ENCODE measurements at regions not wholly inside any gene's neighbourhood (a gene's known extent, or its start where the extent isn't known, plus 50 kb on each side); places are given as distances from the start of the nearest gene placed in this dataset.

DNA sequence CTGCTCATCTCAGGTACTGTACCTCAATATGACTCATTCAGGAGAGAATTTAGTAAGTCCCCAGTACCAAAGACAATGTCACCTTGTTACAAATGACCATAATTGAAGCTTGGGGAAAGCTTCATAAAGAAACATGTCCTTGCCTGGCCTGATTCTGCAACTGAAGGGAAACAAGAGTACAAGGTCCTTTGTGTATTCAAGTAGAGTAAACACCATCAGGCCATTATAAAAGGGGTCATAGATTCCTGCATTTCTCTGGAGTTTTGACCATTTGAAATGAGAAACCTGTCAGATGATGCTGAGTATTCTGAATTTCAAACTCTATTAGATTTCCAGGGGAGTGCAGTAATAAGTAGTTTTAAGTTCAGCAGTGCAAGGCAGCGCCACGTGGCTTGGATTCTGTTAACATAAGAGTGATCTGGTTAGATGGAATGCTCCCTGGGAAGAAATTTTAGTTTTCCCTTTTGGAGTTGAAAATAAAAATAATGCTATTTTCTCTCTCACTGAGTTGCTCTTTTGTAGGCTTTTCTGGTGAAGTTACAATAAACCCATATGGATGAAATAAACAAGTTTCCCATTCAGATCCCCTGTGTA is 1054.3 kb downstream of the EPHA7 start:
- no peak for ATAC-seq

DNA sequence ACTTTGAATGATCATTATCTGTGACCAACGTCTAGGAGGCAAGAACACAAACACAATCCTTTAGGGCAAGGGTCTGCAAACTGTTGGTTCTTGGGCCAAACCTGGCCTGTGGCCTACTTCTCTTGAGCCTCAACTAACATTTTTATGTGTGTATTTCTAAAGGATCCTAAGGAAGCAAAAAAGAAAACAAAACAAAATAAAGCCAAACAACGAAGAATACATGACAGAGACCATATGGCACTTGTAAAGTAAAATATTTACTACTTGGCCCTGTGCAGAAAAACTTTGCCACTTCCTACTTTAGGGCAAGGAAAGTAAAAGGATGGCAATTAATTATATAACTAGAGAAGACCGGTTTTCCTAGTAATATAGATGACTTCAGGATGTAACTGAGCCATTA is 1056.2 kb downstream of the EPHA7 start:
- no peak for ATAC-seq

DNA sequence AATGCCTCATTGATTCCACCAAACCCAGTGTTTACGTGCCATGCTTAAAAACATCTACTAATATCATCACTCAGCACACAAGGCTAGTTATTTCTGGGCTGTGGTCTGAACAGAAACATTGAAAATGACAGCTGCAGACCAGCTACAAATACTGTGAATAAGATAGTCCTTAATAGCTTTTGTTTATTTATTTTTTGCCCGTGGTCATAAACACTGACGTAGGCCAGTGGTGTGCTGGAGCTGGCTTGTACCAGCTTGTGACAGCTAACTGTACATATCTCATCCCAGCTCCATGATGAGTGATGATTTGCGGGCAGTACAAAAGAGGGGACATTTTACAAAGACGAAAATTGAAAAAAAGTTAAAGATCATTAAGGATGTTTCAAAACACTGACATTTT is 1057.0 kb downstream of the EPHA7 start:
- ATAC-seq: no peak

DNA sequence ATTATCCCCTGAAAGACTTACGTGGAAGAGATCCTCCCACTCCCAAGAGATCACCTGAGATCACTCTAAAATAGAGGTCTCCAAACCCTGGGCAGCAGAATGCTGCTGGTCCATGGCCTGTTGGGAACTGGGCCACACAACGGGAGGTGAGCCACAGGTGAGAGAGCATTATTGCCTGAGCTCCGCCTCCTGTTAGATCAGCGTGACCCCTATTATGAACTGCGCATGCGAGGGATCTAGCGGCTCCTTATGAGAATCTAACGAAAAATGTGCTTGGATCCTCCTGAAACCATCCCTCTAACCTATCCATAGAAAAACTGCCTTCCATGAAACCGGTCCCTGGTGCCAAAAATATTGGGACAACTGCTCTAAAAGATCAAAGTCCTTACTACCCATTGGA is 1057.4 kb downstream of the EPHA7 start:
- no peak for ATAC-seq

DNA sequence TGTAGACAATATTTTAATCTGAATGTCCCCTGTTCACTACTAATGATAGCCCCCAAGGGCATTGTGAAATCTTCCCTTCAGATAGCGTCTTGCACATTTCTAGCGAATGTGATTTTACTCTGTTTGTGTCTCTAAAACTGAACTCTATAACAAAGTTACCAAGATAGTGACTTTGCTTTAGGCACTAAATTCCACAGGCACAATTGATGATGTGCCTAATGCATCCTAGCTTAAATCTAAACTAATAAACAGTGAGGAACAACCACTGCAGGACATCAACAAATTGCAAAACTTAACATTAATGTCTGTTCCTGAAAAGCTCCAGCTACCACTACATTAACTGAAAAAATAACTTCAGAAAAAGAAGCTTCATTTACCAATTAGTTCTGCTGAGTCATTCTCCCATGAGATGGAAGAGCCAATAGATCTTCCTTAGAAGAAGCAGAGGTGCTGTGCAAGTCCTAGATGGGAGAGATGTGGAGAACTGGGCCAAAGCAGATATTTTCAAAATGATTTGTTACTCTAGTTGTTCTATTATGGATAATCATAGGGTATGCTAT is 1065.0 kb downstream of the EPHA7 start:
- ATAC-seq: no peak

DNA sequence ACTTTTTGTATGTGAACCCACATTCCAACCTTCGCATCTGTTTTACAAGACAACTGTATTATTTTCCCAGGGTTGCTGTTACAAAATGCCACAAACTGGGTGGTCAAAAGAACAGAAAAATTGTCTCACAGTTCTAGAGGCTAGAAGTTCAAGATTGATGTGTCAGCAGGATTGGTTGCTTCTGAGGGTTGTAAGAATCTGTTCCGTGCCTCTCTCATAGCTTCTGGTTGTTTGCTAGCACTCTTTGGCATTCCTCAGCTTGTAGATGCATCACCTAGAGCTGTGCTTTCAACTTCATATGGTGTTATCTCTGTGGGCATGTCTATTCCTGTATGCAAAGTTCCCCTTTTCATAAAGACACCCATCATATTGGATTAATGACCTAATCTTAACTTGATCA is 1067.2 kb downstream of the EPHA7 start:
- ATAC-seq: no peak

DNA sequence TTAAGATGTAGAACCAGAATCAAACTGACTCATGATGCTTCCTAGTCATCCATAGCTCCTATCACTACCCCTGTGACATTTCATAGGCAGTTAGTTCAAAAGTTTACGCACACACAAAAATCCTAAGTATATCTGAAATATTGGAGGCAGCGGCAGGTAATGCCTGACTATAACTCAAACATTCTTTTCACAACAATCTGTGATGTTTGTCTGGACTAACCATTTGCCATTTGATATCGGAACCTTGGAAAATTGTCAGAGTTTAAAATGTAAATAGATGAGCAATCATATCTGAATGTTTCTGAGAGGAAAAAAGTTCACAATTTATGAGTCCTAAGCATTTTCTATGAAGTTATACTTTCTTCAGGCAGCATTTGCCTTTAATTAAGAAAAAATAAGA is 1078.2 kb downstream of the EPHA7 start:
- no peak for ATAC-seq

DNA sequence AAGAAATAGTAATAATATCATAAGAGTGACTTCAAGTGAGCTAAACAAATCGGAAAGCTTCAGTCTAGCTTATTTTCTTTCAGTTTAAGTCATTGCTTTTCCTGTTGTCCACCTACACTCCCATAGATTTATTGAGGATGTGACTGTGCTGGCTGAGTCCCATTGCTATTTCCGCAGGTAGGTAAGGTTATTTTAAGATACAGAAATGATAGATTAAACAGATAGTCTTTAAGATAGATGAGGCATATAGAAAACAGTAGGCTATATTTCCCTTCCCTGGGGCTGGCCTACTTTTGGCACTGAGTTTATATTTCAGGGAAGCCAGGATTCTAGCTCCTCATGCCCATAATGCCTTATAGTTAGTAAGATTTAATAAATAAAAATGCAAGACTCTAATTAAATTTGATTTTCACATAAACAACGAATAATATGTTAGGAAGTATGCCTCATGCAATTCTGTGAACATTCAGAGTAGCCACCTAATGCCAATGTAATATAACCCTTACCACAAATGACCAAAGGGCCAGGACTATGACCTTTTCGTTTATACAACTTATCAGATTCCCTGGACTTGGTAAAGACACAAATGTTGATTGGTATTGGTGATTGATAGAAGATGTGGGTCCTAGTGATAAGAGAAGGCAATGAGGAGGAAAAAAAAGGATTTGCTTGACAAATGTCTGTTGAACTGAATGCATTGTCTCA is 1079.3 kb downstream of the EPHA7 start:
- no peak for ATAC-seq

DNA sequence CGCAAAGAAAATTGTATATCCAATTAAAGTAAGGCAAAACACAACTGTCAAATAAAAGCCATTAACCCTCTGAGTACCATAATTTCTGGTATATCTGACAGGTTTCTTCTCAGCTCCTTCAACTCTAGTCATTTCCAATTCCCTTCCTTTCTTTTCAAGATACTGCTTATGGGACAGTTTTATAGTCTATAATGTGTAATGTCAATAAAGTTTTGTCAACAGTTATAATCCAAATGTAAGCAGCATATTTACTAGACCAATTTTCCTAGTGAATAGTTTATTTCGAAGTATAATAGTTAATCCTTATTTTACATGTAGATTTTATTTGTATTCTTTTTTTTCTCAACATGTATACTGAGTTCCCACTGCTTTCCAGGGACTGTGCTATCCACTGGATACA is 1081.8 kb downstream of the EPHA7 start:
- ATAC-seq: no peak

DNA sequence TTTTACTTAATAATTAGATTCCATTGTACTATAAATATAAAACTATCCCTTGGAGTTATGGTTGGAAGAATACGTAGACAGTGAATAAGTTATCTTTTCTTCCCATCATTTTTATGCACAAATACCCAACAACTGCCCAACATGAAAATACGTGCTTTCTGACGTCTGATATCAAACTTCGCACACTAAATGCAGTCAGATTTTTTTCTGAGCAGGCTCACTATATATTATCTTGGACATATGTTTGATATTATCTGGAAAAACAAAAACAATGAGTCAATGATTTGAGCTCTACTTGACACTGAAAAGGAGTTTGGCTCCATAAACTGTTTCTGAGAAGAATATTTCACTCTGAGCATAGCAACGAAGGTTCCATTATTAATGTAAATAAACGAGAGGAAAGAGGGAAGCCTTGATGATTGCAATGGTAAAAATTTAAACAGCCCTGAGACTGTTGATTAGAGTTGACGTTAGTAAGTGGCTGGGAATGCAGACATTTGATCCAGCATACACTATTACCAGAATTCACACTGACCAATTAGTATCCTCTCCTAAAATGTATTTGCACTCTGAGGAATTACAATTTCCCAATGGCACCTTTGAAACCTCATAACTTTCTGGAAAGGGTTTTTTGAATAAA is 1090.0 kb downstream of the EPHA7 start:
- ATAC-seq: no peak

DNA sequence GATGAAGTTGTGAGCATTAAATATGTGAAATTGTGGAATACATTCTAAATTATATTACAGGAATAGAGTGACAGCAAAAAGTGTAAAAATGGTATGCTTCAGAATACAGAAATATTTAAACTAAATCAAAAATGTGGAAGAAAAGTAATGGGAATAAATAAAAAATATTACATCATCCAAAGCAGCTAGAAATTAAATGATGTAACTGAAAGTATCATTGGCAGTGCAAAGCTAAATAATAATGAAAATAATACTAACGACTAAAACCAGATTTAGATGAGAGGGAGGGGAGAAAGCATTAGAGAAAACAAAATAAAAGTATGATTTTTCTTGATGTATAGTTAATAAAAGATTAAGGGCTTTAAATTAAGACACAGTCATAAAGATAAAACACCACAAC is 1104.0 kb downstream of the EPHA7 start:
- ATAC-seq: no peak

DNA sequence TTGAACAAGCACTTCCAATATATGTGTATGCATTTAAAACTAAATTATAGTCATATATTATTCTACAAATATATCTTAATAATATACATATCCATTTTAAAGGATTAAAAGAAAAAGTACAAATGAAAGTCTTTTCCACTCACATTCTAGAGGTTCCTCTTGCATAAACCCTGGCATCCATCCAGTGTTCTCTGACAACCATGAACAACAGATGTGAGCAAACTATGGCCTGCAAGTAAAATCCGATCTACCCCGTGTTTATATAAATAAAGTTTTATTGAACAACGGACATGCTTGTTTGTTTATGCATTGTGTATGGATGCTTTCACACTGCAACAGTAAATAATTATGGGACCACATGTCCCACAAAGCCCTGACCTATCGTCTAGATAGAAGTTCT is 1122.3 kb downstream of the EPHA7 start:
- no peak for ATAC-seq

DNA sequence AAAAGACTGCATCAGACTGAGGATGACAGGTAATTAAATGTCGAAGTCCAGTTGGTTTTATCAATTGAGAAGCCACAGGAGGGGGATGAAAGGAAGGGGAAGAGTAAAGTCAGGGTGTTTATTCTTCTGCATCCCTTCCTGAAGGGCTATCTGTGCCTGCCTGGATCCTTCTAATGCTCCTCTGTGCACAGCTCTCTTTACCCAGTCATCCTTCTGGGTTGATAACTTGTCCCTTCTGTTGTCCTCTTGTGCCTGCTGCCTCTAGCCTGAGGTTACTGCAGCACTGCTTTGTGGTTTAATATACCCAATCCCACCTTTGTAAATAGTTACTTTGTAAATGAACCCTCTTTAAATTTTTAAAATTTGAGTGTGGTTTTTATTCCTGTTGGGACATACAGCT is 1127.3 kb downstream of the EPHA7 start:
- no peak for ATAC-seq

DNA sequence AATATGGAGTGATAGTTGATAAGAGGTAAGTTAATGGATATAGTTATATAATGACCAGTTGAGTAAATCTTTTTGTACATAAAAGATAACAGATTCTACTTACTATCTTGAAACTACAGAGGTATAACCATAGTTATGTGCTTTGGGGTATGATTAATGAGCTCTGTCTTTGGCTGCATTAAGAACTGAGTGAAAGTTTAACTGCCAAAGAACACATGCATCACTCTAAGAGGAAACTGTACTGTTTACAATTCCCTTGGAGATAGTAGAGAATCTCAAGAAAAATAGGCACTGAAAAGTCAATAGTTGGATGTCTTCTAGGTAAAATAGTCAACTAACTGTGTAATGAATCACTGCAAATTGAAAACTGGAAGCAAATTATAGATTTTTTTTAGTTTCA is 1129.5 kb downstream of the EPHA7 start:
- ATAC-seq: no peak

DNA sequence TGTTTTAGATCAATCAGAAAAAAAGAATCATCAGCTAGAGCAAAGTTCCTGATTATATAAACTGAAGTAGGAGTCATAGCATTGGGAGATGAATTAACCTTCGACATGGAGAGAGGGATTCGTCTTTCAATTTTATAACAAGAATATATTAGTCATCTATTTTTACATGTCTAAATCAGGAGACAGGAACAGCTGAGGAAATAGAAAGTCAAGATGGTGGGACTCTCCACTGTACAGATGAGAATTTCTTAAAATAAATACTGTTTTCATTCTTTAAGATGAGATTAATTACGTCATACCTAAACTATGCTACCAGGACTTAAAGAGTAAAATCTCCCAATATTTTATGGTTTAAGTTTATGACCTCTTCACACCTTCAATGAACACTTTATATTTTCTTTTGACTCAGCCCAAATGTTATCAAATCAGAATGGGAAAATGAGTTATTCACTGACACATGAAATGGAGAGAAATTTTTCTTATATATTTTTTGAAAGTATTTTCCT is 1137.7 kb downstream of the EPHA7 start:
- ATAC-seq: no peak

DNA sequence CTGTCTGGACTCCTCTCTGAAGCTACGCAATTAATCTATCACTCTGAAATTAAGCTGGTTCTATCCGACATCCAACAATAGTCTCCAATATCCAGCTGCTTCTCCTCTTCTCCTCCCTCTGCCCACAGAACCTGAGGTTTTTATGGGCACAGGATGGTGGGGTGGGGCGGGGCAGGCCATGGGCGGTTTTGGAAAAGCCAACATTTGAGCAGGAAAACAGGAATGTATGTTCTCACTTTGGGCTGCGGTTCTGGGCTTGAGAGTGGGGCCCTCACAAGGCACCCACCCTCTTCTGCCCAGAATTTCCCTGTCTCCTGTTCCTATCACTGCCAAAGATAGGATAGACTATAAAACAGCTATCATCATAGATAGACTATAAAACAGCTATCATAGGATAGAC is 1144.2 kb downstream of the EPHA7 start:
- no peak for ATAC-seq

DNA sequence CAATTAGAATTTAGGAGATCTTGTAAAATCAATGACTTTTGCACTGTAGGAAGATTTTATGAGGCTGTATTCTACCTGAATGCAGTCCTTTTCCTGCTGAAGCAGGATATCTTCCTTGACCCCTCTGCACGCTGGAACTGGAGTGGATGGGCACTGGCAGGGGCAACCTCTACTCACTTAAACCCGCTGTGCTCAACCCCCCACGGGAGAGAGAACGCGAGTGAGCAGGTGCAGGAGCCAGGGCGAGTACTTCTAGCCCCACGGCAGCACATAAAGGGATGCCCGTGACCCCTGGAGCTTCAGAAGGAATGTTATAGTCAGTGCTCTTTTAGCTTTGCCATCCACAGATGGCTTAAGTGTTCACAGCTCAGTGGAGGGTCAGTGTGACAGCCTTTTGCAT is 1144.8 kb downstream of the EPHA7 start:
- ATAC-seq: no peak

DNA sequence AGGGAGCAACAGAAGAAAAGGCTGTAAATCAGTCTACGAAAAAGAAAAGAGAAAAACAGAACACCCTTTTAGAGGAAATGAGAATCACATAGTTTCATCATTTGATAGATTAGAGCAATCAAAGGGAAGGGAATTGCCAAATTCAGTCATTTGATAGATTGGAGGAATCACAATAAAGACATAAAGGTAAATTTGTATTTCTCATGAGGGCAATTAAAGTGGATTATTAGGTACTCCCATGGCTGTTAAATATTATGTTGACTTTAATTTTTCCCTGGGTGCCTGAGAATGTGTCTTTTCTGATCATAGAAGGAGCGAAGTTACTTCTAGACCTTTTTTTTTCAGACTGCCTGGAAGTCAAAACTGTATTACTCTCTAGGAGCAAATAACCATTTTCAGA is 1145.7 kb downstream of the EPHA7 start:
- ATAC-seq: no peak

DNA sequence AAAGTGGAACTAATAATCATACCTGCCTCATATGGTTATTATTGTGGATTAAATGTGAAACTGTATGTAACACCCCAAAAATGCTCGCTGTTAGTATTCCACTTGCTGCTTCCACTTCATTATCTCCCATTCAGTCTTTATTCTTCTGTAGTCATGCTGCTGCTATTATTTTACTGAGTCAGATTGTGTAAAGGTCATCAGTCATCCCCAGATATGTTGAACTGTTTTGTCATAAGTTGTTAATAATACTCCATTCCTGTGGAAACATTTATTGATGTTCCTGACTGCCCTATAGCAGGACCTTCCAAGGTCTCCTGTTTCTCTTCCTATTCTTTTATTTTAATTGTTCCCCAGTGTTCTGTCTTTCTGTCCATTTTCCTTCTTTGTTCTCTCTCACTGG is 1148.3 kb downstream of the EPHA7 start:
- no peak for ATAC-seq

DNA sequence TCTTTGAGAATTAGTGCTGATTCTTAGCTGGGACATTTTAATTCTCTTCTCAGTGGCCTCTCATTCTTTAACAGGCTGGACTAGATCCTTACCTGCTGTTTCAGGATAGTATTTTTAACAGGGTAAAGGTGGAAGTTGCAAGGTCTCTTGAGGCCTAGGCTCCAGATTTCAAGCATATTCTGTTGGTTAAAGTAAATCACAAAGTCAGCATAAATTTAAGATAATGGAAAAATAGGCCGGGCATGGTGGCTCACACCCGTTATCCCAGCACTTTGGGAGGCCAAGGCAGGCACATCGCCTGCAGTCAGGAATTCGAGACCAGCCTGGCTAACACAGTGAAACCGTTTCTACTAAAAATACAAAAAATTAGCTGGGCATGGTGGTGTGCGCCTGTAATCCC is 1149.0 kb downstream of the EPHA7 start:
- ATAC-seq: no peak

DNA sequence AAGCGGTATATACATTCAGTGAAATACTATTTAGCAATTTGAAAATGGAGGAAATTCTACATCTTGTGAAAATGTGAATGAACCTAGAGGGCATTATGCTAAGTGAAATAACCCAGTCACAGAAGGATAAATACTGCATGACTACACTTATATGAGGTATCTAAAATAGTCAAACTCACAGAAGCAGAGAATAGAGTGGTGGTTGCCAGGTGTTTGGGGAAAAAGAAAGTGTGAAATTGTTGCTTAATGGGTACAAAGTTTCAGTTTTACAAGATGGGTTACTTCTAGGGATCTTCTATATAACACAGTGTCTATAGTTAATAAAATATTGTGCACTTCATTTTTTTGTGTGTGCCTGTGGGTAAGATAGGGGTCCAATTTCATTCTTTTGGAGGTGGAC is 1152.0 kb downstream of the EPHA7 start:
- ATAC-seq: no peak

DNA sequence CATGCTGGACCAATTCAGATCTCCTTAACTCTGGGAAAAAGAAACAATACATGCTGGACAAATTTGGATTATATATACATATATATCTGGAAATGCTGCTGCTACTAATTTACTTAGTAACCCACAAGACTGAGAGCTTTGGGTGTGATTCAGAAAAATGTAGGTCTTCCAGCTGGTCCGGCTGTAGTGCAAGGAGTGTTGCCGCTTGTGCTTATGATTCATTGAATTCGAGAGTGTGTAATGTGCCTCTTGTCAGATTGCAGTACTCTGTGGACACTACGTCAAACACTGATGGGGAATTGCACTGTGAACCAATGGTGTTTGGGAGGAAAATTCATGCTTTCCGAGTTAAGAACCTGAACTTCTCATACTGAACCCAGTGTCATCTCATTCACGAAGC is 1155.5 kb downstream of the EPHA7 start:
- no peak for ATAC-seq

DNA sequence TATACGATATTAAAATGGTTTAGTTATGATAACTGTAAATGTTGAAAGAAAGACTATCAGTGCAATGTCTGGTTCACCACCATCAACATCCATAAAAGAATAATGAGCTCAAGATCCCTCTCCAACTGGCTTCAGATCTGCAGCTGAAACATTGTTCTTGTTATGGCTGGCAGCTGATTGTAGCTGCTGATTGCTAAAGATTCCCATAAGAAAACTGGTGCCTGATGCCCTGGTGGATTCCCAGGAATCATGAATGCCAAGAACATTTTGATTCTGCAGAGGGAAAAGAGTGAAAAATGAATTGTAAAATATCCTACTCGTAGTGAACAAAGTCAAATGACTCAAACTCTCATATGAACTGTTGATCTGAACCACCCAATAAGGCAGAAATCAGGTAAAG is 1160.2 kb downstream of the EPHA7 start:
- no peak for ATAC-seq

DNA sequence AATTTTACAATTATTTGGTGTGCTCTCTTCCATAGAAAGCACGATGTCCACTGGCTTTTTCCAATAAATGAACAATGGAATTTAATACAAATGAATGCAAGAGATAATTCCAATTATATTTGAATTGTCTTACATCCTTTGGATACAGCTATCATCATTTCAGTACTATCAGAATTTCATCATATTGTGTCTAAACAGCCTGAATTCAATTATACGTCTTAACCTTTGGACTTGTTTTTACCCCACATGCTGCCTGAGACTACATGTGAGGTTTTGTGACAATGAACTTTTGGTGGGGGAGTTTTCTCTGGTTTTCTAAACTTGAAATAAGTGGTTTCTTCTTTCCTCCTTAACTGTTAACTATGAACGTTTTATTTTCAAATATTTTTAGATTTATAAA is 1176.0 kb downstream of the EPHA7 start:
- no peak for ATAC-seq

All from activated CD4-positive, CD25-positive, alpha-beta regulatory T cell treated with anti-CD3 and anti-CD28 coated beads, Interleukin-2, amount 50 U/mL, for 24 hours (primary cell).